Endometrial microvascular endothelial cells (primary cell): ENCODE measurements at regions not wholly inside any gene's neighbourhood (a gene's known extent, or its start where the extent isn't known, plus 50 kb on each side); places are given as distances from the start of the nearest gene placed in this dataset.

Source experiments
- in situ Hi-C: cut with HindIII; loops from 2 replicates; pipeline ENCODE4 v1.10.0; 2017; ENCODE audit warnings: low sequenced_read_pairs, low pct_unique_long_range_greater_than_20kb; ENCODE audit errors: inconsistent ontology term

DNA sequence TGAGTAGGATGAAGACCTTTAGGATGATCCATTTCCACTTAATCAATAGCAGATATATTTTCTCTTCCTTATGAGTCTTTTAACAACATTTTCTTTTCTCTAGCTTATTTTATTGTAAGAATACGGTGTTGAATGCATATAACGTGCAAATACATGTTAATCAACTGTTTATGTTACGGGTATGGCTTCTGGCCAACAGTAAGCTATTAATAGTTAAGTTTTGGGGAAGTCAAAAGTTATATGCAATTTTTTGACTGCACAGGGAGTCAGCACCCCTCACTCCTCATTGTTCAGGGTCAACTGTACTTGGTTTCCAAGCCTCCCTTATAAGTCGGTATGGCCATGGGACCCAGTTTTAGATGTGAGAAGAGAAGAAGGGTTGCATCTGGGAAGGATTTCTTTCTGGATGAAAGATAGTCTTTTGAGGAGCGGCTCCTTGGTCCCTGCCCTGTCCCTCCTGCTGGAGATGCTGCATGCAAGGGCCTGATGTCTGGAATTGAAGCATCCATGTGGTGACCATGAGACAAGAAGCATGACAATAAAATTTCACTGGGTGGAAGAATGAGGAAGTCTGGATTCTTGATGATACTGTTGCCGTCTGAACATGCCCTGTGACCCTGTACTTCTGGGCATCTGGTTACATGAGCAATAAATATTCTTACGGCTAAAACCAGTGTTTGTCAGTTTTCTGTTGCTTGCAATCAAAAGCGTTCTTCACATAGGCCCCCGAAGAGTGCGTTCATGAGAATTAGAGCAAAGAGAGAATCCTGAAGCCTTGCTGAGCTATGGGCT, 194.7 kb upstream of the PMEPA1 start:
- in situ Hi-C loops, result no loop called here

DNA sequence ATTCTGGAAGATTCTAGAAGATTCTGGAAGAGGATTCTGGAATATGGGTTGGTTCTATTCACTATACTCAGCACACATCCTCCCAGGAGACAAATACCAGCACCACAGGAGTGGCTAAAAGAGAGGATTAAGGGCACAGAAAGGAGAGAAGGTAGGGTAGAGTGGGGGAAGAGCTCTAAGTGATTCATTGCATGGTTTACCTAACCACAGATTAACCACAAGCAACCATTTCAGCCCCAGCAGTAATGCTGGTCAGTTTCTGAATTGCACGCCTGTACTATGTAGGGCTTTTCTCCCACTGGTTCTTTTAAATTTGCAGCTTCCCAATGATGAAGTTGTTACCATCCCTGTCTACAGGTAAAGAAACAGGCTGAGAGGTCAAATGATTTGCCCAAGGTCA, 192.7 kb upstream of the PMEPA1 start:
- in situ Hi-C loops, result no loop called here

DNA sequence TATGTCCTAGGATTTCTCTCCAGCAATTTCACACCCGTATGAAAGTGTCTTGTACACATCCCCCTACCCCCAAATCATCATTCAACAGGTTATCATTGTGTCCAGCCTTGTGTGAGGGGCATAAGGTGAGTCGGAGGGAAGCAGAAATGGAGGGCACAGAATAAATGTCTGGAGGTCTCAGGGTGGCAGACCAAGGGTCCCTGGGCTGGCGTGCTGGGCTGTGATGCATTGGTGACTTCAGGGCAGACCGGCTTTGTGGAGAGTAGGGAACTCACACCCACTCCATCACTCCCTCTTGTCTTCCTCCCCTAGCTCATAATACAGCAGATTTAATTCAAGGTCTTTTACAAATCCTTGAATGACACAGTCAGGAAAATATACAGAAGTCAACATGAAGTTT, 191.7 kb upstream of the PMEPA1 start:
- in situ Hi-C loops, result no loop called here

- in situ Hi-C loops, result no loop called here
These were observed 190.6 kb upstream of the PMEPA1 start for GRCh38 chr20:57900226-57900905.

GRCh38 chr20:57899554-57899953, 189.7 kb upstream of the PMEPA1 start:
- in situ Hi-C loops, result no loop called here

DNA sequence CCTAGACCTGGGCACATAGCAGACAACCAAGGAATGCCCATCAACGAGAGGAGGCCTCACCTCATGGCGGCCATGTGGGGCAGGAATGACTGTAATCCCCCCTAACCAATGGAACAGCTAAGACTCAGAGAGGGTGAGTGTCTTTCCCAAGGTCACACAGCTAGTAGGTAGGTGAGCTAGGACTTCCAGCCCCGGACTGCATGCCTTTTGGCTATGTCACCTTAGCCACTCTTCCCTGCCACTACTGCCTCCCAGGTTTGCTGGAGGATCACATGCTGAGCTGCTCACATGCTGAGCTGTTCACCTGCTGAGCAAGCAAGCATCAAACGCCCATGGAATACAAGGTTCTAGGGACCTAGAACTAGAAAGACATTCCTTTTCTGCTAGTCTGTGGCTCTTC, 188.5 kb upstream of the PMEPA1 start:
- in situ Hi-C loops, result no loop called here

GRCh38 chr20:57897891-57898290, 188.1 kb upstream of the PMEPA1 start:
- in situ Hi-C loops, result no loop called here

GRCh38 chr20:57897156-57897874, 187.5 kb upstream of the PMEPA1 start:
- in situ Hi-C loops, result no loop called here

DNA sequence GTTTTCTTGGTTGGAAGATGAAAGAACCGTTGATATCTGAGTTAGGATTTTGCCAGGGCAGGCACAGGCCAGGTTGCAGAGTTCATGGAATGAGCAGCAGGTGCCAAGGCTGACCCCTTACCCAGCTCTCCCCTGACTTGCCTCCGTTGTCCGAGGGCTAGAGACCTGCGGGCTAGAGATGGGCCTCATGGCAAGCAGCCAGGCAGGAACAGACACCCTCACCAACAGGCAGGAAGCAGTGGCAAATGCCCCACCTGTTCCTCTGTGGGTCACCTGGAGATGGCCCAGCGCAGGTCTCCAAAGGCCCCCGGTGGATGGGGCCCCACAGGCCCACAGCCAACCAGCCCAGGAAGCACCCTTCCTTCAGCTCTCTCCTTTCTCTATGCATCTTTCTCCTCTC, 186.7 kb upstream of the PMEPA1 start:
- in situ Hi-C loops, result no loop called here

- in situ Hi-C loops, result no loop called here
These were observed 186.2 kb upstream of the PMEPA1 start for GRCh38 chr20:57896017-57896416.

- in situ Hi-C loops, result no loop called here
These were observed 185.5 kb upstream of the PMEPA1 start for GRCh38 chr20:57895161-57895855.

- in situ Hi-C loops, result no loop called here
These were observed 184.7 kb upstream of the PMEPA1 start for GRCh38 chr20:57894522-57894921.

- in situ Hi-C loops, result no loop called here
These were observed 184.3 kb upstream of the PMEPA1 start for GRCh38 chr20:57894096-57894495.

- in situ Hi-C loops, result no loop called here
These were observed 183.7 kb upstream of the PMEPA1 start for GRCh38 chr20:57893366-57893999.

GRCh38 chr20:57892471-57892870, 182.7 kb upstream of the PMEPA1 start:
- in situ Hi-C loops, result no loop called here

GRCh38 chr20:57891014-57891413, 181.2 kb upstream of the PMEPA1 start:
- in situ Hi-C loops, result no loop called here

GRCh38 chr20:57890202-57890800, 180.5 kb upstream of the PMEPA1 start:
- in situ Hi-C loops, result no loop called here

DNA sequence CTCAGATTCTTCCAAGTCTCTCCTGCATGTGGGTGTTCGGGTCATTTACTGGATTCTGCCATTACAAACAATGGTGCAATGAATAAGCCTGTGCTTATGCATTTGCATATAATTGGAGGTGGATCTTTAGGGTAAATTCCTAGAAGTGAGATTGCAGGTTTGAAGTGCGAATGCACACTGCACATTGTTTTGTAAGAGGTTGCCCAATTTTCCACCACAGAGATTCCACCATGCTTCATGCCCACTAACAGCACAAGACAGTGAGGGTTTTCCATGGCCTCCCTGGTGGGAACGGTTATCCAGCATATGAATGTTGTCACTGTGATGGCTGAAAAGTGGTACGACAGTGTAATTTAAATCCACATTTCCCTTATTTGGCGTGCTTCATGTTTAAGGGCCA, 178.8 kb upstream of the PMEPA1 start:
- in situ Hi-C loops, result no loop called here

DNA sequence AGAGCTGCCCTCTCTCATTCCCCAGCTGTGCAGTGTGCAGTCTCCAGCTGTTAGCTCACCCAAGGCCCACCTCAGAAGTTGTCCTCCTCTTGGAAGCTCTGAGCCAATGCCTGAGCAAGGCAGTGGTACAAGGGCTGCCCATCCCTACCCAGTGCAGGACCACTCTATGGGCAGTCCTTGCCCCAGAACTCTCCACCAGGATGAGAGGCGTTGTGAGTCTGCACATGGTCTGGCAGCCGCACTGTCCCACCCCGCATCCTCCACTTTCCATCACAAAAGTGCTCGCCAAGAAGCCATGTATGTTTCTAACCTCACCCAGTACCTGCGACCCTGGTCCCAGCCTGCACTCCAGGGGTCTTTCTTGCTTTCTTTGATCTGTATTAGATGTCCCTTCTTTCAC, 175.1 kb upstream of the PMEPA1 start:
- in situ Hi-C loops, result no loop called here
